ENCODE measurements at regions not wholly inside any gene's neighbourhood (a gene's known extent, or its start where the extent isn't known, plus 50 kb on each side); places are given as distances from the start of the nearest gene placed in this dataset.

- TF ChIP-seq EZH2 (IDR thresholded peaks at IDR 0.05; ENCODE audit: insufficient read depth, poor library complexity, severe bottlenecking) (no peak), EZH2phosphoT487 (IDR thresholded peaks at IDR 0.05; ENCODE audit: insufficient read depth, low read depth) (no peak)
Observed at GRCh38 chr15:95304151-95304946, 1026.2 kb upstream of the NR2F2 start.

Data from GM23248 (cell line).